ENCODE measurements at regions not wholly inside any gene's neighbourhood (a gene's known extent, or its start where the extent isn't known, plus 50 kb on each side); places are given as distances from the start of the nearest gene placed in this dataset.

- H2BK15ac ChIP-seq (ENCODE audit: low read depth, low read length), result no peak overlapping the region
- no peak overlapping the region for H3K4ac ChIP-seq (ENCODE audit: low read depth, low read length)
- no peak overlapping the region for H3K23ac ChIP-seq (ENCODE audit: low read depth, low read length)
- no peak for DNase-seq
- no peak overlapping the region for H2AK5ac ChIP-seq (ENCODE audit: low read depth, low read length)
- WGBS, 2 experiments (ENCODE audit: extremely low coverage in 2 of 2, insufficient read length in 1 of 2), result 80% methylated on average over 1 of the region's 5 CpGs; no CpG with 5 or more reads in 1 of the 2 experiments
- no peak overlapping the region for H2BK5ac ChIP-seq (ENCODE audit: low read depth, low read length, poor library complexity, severe bottlenecking)
- no peaks in the 10 kb centered on the region for H3K9me1 ChIP-seq (ENCODE audit: insufficient read depth, low read length)
- H3K56ac ChIP-seq (ENCODE audit: extremely low read depth, insufficient read depth, low read length), result no peak overlapping the region
- H4K5ac ChIP-seq (ENCODE audit: low read depth, low read length), result no peak overlapping the region
- H4K8ac ChIP-seq (ENCODE audit: low read depth in 2 of 2, low read length in 2 of 2), result no peak overlapping the region
- dilution Hi-C loops (cut with HindIII; ENCODE audit: low sequenced_read_pairs, unreplicated experiment) (no loop called here), in situ Hi-C loops (cut with MboI; ENCODE audit: low sequenced_read_pairs) (no loop called here), intact Hi-C loops (cut with micrococcal nuclease) (no loop called here)
- no peak overlapping the region for H2BK120ac ChIP-seq (ENCODE audit: low read depth, low read length)
- H3K14ac ChIP-seq (replicated peaks; ENCODE audit: low read depth, low read length), result no peak overlapping the region
- no TSS peak for BruUV-seq (replicated peaks)
- H2AK9ac ChIP-seq (replicated peaks; ENCODE audit: low read depth, low read length, poor library complexity), result no peak overlapping the region
- no peak overlapping the region for H3K9ac ChIP-seq (ENCODE audit: low read depth, low read length)
- ATAC-seq (ENCODE audit: low read depth), result no peak
- peaks cover 5% of the 10 kb centered on the region; the same call in 1 of the 2 replicates for H3K9me3 ChIP-seq (ENCODE audit: control insufficient read depth, insufficient read depth, low read length)
- no peaks in the 10 kb centered on the region for H3K36me3 ChIP-seq (ENCODE audit: control insufficient read depth, insufficient read depth, low read length)
- no peaks in the 10 kb centered on the region for H3K4me1 ChIP-seq (ENCODE audit: control insufficient read depth, insufficient read depth, low read length)
- H3K18ac ChIP-seq (ENCODE audit: low read depth, low read length), result no peak overlapping the region
- TF ChIP-seq SMC3 (IDR thresholded peaks at IDR 0.05; ENCODE audit: low read depth, low read length) (no peak), BHLHE40 (IDR thresholded peaks at IDR 0.05; ENCODE audit: low read depth, low read length) (no peak), MAZ (IDR thresholded peaks at IDR 0.05; ENCODE audit: borderline replicate concordance, low read depth, low read length) (no peak), USF2 (IDR thresholded peaks at IDR 0.05; ENCODE audit: low read depth, low read length) (no peak), MXI1 (IDR thresholded peaks at IDR 0.05; ENCODE audit: borderline replicate concordance, low read depth, low read length) (no peak), POLR2A (IDR thresholded peaks at IDR 0.05; ENCODE audit: low read depth, low read length) (no peak), CEBPB (IDR thresholded peaks at IDR 0.05; ENCODE audit: low read depth, low read length) (no peak), RAD21 (IDR thresholded peaks at IDR 0.05; ENCODE audit: low read length) (no peak)
- no peak overlapping the region for H4K91ac ChIP-seq (ENCODE audit: insufficient read depth, low read depth, low read length)
- POLR2A ChIA-PET (ENCODE audit: unreplicated experiment), result no interaction called here
- H3K4me2 ChIP-seq (ENCODE audit: low read depth, low read length), result no peak overlapping the region
- no peak overlapping the region for H2BK20ac ChIP-seq (ENCODE audit: low read depth, low read length)
- H3K27ac ChIP-seq (ENCODE audit: insufficient read depth, low read length), result no peak overlapping the region
- no peaks in the 10 kb centered on the region for H3K79me1 ChIP-seq (ENCODE audit: low read depth in 1 of 2, low read length in 2 of 2)
- no peak overlapping the region for H3K4me3 ChIP-seq (ENCODE audit: insufficient read depth, low read depth, low read length)
- CTCF ChIA-PET, result interaction anchor here (1.5 kb wide), 1 partner anchor 12 kb away, joined by 4 read pairs; no protein-coding TSS in a partner anchor
- H2AFZ ChIP-seq (replicated peaks; ENCODE audit: low read length, poor library complexity), result no peak overlapping the region
- H4K20me1 ChIP-seq (ENCODE audit: insufficient read depth, low read length), result no peaks in the 10 kb centered on the region
- H3K27me3 ChIP-seq (ENCODE audit: control insufficient read depth, insufficient read depth, low read length), result no peaks in the 10 kb centered on the region; the same call in 1 of the 2 replicates
Measured at GRCh38 chrX:51408462-51408861, 75.8 kb downstream of the NUDT10 start.
